NCI-H526 treated with DMSO at 0.1 percent for 48 hours (cell line): ENCODE measurements at regions not wholly inside any gene's neighbourhood (a gene's known extent, or its start where the extent isn't known, plus 50 kb on each side); places are given as distances from the start of the nearest gene placed in this dataset.
A peak's percentile ranks its signal among the peaks of the same experiment; 100 is the strongest.
"Not testable (repeated sequence)": the region's sequence is repeated elsewhere in the genome, so short reads cannot be mapped to it uniquely, and the experiment has no call there.

Experiments used
- DNase-seq: peaks from one replicate; lab custom pipeline; 2025; lab: John Stamatoyannopoulos, UW

- no peak for DNase-seq
Observed at GRCh38 chr6:97915537-97915936, 632.5 kb upstream of the MMS22L start.

DNA sequence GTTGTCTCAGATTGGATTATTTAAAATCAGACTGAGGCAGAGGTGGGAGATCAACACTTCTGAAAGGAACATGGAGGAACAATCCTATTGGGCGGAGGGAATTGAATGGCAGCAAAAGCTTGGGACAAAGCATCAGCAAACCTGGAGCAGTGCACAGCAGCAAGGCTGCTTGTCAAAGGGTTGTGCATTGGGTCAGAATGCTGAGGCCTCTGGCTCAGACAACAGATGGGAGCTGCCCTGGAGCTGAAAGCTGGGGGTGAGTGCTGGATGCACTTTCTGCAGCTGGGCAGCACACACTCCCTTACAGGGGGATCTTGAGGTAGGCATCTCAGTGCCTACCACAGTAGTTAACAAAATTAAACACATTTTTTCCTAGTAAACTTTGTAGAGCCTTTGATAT lies 634.4 kb upstream of the MMS22L start:
- no peak for DNase-seq

DNA sequence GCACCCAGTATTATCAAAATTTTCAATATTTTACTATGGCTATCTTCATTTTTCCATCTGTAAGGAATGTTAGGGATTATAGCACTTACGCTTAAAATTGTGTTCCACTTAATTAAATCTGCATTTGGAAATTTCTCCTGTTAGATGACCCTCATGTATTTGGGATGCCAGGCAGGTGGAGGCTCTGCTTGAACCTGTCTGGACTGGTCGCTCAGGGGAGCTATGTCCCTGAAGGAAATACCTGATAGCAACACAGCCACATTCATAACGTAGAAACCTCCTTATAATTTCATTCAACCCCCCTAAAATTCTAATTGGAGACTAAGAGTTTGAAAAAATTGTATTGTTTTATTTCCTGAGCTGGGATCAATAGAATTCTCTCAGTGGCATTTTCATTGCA lies 636.0 kb upstream of the MMS22L start:
- DNase-seq: no peak

DNA sequence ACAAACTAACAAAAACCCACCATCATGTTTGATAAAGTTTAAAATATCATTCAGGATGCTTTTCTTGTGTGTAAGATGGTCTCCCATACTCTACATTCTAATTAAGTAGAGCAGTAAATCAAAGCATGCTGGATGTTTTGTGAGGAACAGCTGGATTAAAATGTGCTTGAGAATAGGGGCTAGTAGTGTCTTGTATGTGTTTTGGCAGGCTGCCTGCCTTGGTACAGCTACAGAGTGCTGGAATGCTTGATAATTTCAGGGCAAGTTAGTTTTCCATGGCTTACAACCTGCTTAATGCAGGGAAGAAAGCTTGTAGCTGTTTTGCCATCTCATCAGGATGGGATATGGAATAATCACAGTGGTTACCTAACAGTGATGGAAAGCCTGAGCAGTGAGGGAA lies 636.6 kb upstream of the MMS22L start:
- DNase-seq: no peak

- DNase-seq: no peak
Observed at GRCh38 chr6:97923249-97923648, 640.2 kb upstream of the MMS22L start.

DNA sequence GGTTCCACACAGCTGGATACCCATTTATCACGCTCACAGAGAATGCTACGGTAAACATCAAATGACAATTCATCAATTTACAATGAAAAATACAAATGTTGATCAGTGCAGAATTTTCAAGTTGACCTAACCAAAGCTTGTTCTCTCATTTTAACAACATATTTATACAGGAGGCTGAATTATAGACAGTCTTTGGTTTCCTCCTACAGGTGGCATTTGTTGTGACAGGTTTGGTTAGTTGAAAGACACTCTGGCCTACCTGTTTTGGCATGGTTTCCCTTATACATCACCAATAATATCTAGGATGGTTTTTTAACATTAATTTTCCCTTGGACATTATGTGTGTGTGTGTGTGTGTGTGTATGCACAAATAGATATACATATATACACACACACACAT lies 642.5 kb upstream of the MMS22L start:
- peak; percentile 11 for DNase-seq

- DNase-seq: no peak
Observed at GRCh38 chr6:97939440-97940168, 656.6 kb upstream of the MMS22L start.

DNA sequence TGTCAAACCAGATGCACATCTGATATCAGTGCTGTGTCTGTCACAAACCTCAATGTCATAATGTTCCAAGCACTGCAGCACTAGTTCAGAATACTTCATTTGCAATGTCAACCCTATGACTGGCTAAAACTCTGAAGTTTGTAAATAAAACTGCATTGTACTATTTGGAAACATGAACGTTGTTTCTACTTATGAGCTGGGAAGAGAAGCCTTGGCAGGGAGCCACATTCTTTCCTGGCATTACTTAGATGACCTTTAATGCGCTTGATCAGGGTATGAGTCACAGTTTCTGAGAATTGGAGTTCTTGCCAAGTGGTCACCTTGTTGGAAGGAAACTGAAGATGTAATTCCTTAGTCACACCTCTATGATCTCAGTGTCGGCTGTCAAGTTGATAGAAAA lies 664.8 kb upstream of the MMS22L start:
- DNase-seq: no peak

- no peak for DNase-seq
Observed at GRCh38 chr6:97958134-97958533, 675.1 kb upstream of the MMS22L start.

GRCh38 chr6:97963193-97963592 lies 680.2 kb upstream of the MMS22L start:
- no peak for DNase-seq

DNA sequence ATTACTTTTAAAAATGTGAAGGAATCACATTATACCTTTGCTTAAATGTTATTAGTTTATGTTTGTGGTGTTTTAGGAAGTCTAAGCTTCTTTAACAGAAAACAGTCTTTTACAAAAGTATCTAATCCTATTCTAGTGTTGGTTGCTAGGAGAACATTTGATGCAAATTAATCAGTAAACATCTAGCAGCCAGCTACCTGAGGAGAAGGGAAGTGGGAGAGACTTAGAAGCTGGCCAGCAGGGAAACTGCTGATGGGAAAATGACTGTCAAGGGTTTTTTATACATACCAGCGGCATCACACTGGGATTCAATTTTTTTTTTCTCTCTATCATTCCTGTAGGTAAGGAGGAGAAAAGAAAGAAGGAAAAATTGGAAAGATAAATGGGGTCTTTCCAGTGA lies 686.0 kb upstream of the MMS22L start:
- peak; percentile 6 for DNase-seq

- DNase-seq: no peak
Observed at GRCh38 chr6:97977084-97977483, 694.1 kb upstream of the MMS22L start.

DNA sequence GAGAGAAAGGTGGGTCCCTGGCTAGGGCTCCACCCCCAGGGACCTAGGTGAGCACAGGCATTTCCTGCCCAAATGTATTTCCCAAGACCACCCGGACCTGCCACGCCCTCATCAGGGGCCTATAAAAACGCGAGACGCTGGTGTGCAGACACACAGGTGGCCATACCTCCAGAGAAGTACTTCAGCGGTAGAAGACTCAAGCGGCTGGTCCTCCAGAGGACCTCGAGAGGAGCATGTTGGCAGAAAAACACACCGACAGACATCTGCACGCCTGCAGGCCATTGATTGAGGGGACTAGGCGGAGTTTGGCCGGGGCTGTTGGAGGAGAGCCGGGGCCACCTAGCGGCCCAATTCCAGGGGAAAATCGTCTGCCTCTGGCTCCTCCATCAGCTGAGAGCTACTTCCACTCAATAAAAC lies 695.8 kb upstream of the MMS22L start:
- no peak for DNase-seq

DNA sequence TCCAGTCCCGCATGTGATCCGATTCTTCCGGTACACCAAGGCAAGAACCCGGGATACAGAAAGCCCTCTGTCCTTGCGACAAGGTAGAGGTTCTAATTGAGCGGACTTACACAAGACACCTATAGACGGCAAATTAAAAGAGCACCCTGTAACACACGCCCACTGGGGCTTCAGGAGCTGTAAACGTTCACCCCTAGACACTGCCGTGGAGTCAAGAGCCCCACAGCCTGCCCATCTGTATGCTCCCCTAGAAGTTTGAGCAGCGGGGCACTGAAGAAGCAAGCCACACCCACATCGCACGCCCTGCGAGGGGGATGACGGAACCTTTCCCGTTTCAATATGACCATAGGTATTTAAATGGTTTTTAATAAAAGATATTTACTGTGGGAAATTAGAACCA lies 696.3 kb upstream of the MMS22L start:
- DNase-seq: not testable (repeated sequence)

DNA sequence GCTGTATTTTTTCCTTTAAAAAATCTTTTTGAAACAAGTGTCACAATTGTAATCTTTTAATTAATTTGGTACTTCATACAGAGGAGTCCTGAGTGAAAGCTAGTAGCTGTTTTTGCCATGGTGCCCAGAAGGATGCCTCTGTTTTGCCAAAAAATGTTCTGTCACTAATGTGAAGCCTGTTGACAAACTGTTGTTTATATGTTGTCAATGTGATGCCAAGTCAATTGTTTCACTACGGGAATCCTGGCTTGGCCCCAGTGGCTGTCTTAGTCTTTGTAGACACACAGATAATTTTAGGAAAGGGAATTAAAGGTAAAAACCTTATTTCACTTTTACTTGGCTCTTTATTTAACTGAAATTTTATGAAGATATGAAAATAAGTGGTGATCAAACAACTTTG lies 706.4 kb upstream of the MMS22L start:
- DNase-seq: no peak

GRCh38 chr6:97995158-97995557 lies 712.1 kb upstream of the MMS22L start:
- DNase-seq: no peak

DNA sequence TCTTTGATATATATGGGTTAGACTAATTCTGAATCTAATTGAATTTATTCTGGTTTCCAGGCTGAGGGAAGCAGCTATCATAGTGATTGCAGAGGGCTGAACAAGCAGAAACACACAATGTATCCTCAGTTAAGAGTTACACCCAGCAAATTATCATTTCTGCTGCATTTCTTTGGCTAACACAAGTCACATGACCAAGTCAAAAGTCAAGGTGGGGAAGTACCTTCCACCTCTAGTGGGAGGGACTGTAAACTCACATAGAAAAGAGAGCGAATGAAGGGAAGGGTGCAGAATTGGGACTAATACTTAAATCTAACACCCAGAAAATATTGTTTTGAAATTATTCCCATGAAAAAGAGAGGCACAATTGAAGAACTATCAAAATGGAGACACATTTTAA lies 719.7 kb upstream of the MMS22L start:
- DNase-seq: no peak

DNA sequence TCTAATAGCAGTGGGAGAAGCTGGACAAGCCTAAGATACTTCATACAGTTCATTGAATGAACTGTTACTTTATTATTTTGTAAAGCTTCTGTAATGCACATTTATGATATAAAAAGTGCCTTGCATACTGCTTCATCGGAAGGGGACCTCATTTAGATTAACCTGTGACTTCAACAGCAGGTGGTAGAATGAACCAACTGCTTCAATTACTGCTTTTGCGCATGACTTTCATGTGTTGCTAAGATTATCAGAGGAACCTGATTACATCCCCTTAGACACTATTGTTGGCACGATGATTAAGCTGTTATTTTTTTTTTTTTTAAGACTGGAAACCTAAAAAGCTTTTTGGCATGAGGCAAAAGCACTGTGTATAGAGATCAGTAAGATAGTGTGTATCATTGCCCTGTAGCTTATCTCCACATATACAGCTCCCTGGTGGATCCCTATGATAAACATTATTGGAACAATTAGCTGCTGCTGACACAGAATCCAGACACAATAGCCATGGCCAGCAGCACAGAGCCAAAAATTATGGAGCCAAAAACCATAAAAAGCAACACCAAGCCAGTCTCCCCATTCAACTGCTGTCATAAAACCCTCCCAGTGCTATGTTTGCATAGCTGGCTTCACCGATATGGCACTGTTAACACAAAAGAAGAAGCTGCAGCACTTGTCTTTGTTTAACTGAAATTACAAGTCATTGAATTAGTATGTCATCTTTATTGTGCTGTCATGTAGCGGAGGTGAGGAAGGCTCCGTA lies 731.6 kb upstream of the MMS22L start:
- peak; percentile 23 for DNase-seq

DNA sequence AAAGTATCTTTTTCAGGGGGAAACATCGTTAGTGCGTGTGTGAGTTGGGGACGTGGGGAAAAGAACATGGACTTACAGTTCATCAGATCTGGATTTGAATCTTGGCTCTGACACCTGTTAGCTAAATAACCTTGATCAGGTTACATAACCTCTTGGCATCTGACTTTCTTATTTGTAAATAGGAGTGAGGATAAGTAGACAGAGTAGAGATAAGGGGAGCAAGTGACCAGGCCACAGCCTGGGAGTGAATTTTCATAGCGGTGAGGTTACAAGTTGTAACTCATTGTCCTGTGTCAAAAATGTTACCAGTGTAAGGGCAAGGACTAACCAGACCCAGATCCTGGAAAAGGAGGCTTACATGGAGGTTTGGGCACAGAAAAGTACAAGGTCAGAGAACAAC lies 733.5 kb upstream of the MMS22L start:
- DNase-seq: no peak

DNA sequence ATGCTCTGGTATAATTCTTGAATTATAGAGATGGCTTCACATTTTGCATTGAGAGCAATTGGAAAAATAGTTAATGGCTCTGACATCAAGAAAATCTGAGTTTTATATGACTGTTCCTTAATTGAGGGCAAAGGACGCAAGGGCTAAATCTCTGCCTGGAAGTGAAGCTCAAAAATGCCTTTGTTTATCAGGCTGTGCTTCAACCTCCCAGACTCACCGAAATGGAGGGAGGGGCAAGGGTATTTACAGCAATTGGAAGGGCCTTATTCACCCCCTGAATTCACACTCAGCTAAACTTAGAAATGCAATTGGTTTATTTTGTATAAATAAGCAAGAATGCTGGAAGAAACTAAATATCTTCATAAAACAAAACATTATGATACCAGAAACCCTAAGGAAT lies 737.2 kb upstream of the MMS22L start:
- DNase-seq: no peak

GRCh38 chr6:98024359-98024758 lies 741.3 kb upstream of the MMS22L start:
- DNase-seq: no peak

GRCh38 chr6:98027898-98028297 lies 744.9 kb upstream of the MMS22L start:
- no peak for DNase-seq

- no peak for DNase-seq
Observed at GRCh38 chr6:98033617-98034016, 750.6 kb upstream of the MMS22L start.
